ENCODE measurements at regions not wholly inside any gene's neighbourhood (a gene's known extent, or its start where the extent isn't known, plus 50 kb on each side); places are given as distances from the start of the nearest gene placed in this dataset.

DNA sequence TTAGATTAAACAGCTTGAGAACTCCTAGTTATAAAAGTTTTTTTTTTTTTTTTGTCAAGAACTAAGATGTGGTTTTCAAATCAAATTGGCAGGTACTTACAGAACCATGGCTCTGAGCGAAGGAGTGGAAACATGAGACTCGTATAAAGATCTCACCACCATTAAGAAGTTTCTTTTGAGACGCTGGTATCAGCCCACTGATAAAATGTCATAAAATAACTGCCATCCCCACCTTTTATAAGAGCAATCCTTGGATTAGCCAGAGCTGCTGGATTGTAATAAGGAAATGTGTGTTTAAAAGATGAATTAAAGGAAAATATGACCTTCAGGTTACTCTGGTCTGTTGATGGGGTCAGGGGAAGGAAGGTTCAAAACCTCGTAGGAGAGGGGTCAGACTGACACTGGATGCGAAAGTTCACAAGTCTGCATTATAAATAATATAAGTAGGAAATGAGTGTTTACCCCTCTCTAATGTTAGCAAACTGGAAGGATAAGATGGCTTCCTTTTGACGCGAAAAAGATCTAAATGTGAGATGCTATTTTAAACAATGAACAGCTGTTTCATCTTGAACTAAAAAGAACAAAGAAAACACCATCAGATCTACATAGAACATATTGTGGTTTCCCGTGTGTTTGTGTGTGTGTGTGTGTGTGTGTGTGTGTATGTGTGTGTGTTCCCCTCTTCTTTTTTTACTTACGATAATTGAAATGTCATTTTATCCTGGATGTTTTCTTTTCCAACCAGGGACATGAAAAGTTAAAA is 386.8 kb upstream of the JAG1 start:
- DNase-seq (ENCODE audit: low read depth), result no peak
- no peak overlapping the region for H3K4me3 ChIP-seq (ENCODE audit: control insufficient read depth, low read depth, low read length)
- TF ChIP-seq, protein P1, sequence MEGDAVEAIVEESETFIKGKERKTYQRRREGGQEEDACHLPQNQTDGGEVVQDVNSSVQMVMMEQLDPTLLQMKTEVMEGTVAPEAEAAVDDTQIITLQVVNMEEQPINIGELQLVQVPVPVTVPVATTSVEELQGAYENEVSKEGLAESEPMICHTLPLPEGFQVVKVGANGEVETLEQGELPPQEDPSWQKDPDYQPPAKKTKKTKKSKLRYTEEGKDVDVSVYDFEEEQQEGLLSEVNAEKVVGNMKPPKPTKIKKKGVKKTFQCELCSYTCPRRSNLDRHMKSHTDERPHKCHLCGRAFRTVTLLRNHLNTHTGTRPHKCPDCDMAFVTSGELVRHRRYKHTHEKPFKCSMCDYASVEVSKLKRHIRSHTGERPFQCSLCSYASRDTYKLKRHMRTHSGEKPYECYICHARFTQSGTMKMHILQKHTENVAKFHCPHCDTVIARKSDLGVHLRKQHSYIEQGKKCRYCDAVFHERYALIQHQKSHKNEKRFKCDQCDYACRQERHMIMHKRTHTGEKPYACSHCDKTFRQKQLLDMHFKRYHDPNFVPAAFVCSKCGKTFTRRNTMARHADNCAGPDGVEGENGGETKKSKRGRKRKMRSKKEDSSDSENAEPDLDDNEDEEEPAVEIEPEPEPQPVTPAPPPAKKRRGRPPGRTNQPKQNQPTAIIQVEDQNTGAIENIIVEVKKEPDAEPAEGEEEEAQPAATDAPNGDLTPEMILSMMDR (IDR thresholded peaks at IDR 0.05; ENCODE audit: control insufficient read depth, insufficient read depth, low read depth, low read length, missing control alignments), result no peak

- DNase-seq (ENCODE audit: low read depth), result no peak
- no peak overlapping the region for H3K4me3 ChIP-seq (ENCODE audit: control insufficient read depth, low read depth, low read length)
- TF ChIP-seq, protein P1 (IDR thresholded peaks at IDR 0.05; ENCODE audit: control insufficient read depth, insufficient read depth, low read depth, low read length, missing control alignments), result no peak
Observed at GRCh38 chr20:11063444-11063843, 389.6 kb upstream of the JAG1 start.

GRCh38 chr20:11064946-11065345 is 391.1 kb upstream of the JAG1 start:
- TF ChIP-seq, protein P1 (IDR thresholded peaks at IDR 0.05; ENCODE audit: control insufficient read depth, insufficient read depth, low read depth, low read length, missing control alignments), result no peak
- no peak overlapping the region for H3K4me3 ChIP-seq (ENCODE audit: control insufficient read depth, low read depth, low read length)
- no peak for DNase-seq (ENCODE audit: low read depth)

GRCh38 chr20:11067359-11067758 is 393.6 kb upstream of the JAG1 start:
- H3K4me3 ChIP-seq (ENCODE audit: control insufficient read depth, low read depth, low read length), result no peak overlapping the region
- DNase-seq (ENCODE audit: low read depth), result no peak
- TF ChIP-seq, protein P1 (IDR thresholded peaks at IDR 0.05; ENCODE audit: control insufficient read depth, insufficient read depth, low read depth, low read length, missing control alignments), result no peak

DNA sequence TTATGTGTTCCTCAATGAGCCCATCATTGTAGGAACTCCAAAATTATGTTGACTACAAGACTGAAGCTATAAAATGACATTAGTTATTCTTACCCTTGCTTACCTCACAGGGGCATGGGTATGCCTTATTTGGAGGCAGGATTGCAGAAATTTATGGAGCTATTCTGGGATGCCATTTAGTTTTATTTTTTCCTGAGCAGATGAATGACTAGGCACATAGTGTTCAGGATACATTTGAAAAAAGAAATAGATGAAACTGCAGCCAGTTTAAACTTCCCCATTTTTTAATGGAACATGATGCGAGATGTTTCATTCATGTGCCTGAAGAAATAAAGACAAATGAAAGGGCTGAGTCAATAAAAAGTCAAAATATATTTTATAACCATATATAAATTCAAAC is 399.2 kb upstream of the JAG1 start:
- no peak overlapping the region for H3K4me3 ChIP-seq (ENCODE audit: control insufficient read depth, low read depth, low read length)
- no peak for DNase-seq (ENCODE audit: low read depth)
- TF ChIP-seq, protein P1 (IDR thresholded peaks at IDR 0.05; ENCODE audit: control insufficient read depth, insufficient read depth, low read depth, low read length, missing control alignments), result no peak

- DNase-seq (ENCODE audit: low read depth), result no peak
- TF ChIP-seq, protein P1 (IDR thresholded peaks at IDR 0.05; ENCODE audit: control insufficient read depth, insufficient read depth, low read depth, low read length, missing control alignments), result no peak
Observed at GRCh38 chr20:11076434-11077105, 402.8 kb upstream of the JAG1 start.

More at GRCh38 chr20:11076434-11077105, 402.8 kb upstream of the JAG1 start:
- H3K4me3 ChIP-seq (ENCODE audit: control insufficient read depth, low read depth, low read length), result no peak overlapping the region

All from AG09309 (cell line).